Psoas muscle (tissue), 7 donors: ENCODE measurements at regions not wholly inside any gene's neighbourhood (a gene's known extent, or its start where the extent isn't known, plus 50 kb on each side); places are given as distances from the start of the nearest gene placed in this dataset.

ENCODE experiments used
- ATAC-seq, 4 donors: fragments of 200-7000 bp; cut with Tn5 transposase; one replicate each; pipeline ENCODE4 v1.9.1; 2020; ENCODE audit warnings: moderate library complexity in 3 of 4, mild to moderate bottlenecking in 2 of 4
- DNase-seq, 2 donors: peaks; one replicate each; pipeline ENCODE4 v3.0.0-alpha.2; 2020
- H3K27ac ChIP-seq: fragments of 200-600 bp; one replicate; pipeline ENCODE4 v1.8.0; 2022
- H3K27me3 ChIP-seq, 3 donors: fragments of 200-600 bp in 1 of 3; one replicate each; pipeline versions ENCODE4 v1.6.1 to v1.8.0; 2013 to 2022; ENCODE audit warnings: low read length in 2 of 3, mild to moderate bottlenecking in 2 of 3, moderate library complexity in 1 of 3; ENCODE audit not compliant: insufficient read depth in 3 of 3
- H3K36me3 ChIP-seq, 2 donors: fragments of 200-600 bp in 1 of 2; one replicate each; pipeline versions ENCODE4 v1.6.1 to v1.8.0; 2013 to 2022; ENCODE audit warnings: low read depth in 1 of 2, mild to moderate bottlenecking in 1 of 2, moderate library complexity in 1 of 2; ENCODE audit not compliant: insufficient read depth in 1 of 2
- H3K4me1 ChIP-seq: fragments of 200-600 bp; one replicate; pipeline ENCODE4 v1.8.0; 2022
- H3K4me3 ChIP-seq: fragments of 200-600 bp; one replicate; pipeline ENCODE4 v1.8.0; 2022; ENCODE audit warnings: mild to moderate bottlenecking
- H3K9me3 ChIP-seq: fragments of 200-600 bp; one replicate; pipeline ENCODE4 v1.8.0; 2022
- WGBS, 3 donors: extraction: QIAGEN DNeasy Blood & Tissue Kit; methylation state at CpG; one replicate each; pipeline versions ENCODE4 v1.1.6 to v1.1.7; 2013; 5-methylcytosine and 5-hydroxymethylcytosine counted together
- intact Hi-C, 2 donors: fragments of 100-400 bp; cut with DNase I; formaldehyde crosslinking; loops; one replicate each; pipeline versions ENCODE4 v1.11.0 to v1.14.2; 2022
- TF ChIP-seq, protein P1 (sequence below): fragments of 200-600 bp; IDR thresholded peaks from one replicate; pipeline ENCODE4 v1.8.0; 2022; ENCODE audit warnings: antibody characterized with exemption
- donor health status: healthy with polysubstance abuse.
- donor health status: DM: no; HTN: no; CAD: no; lungs with moderate emphysema.
- donor health status: Bipolar disorder and iron deficiency.
- donor health status: healthy.
- donor health status: DM: yes; HTN: yes; CAD: no.
- donor health status: DM: no; HTN: no; CAD: no.
- donor health status: DM: yes; HTN: yes; CAD: no.

DNA sequence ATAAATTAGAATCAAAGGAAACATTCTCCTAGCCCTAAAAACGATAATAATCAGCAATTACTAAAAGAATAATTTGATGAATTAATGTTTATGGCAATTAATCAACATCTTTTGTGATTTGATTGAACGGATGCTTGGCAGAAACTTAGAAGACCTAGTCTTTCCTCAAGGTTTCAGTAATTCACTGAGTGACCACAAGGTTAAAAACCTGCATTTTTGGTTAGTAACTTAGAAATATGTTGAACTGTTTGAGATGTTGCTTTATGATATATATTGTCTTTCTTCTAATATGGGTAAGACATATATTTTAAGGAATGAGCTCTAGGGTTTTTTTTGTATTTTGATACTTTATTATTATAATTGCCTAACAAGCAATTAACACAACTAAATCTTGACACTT lies 793.0 kb upstream of the NDST4 start:
- DNase-seq, result no peak
- Histone ChIP-seq H3K4me3 (no peak overlapping the region), H3K36me3 (no peaks in the 10 kb centered on the region), H3K9me3 (no peaks in the 10 kb centered on the region), H3K4me1 (no peaks in the 10 kb centered on the region), H3K27me3 (no peaks in the 10 kb centered on the region), H3K27ac (no peak overlapping the region)
- TF ChIP-seq, protein P1, sequence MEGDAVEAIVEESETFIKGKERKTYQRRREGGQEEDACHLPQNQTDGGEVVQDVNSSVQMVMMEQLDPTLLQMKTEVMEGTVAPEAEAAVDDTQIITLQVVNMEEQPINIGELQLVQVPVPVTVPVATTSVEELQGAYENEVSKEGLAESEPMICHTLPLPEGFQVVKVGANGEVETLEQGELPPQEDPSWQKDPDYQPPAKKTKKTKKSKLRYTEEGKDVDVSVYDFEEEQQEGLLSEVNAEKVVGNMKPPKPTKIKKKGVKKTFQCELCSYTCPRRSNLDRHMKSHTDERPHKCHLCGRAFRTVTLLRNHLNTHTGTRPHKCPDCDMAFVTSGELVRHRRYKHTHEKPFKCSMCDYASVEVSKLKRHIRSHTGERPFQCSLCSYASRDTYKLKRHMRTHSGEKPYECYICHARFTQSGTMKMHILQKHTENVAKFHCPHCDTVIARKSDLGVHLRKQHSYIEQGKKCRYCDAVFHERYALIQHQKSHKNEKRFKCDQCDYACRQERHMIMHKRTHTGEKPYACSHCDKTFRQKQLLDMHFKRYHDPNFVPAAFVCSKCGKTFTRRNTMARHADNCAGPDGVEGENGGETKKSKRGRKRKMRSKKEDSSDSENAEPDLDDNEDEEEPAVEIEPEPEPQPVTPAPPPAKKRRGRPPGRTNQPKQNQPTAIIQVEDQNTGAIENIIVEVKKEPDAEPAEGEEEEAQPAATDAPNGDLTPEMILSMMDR, result no peak
- 51 to 55% (median 54%) methylated on average over 2 of the region's 2 CpGs for WGBS, 3 donors
- no peak for ATAC-seq
- intact Hi-C loops, result no loop called here

DNA sequence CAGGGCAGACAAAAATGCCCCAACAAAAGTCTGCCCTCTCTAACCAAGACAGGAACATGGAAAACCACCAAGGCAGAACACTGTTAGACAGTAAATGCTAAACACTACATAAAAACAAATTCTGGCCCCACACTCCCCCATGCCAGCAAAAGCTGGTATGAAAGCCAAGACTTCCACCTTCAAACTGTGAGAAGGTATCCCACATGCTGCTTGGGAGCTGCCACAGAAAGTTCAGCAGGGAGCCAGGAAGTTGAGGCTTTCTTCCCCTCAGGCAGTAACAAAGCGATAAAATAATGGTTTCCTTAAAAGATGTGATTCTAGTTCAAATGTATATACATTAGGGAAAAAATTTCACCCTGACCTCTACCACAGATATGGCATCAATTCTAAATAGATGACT lies 770.4 kb upstream of the NDST4 start:
- WGBS, 3 donors, result 88 to 97% (median 88%) methylated on average over 1 of the region's 1 CpG
- no peaks in the 10 kb centered on the region for H3K27me3 ChIP-seq
- intact Hi-C loops, result no loop called here
- H3K27ac ChIP-seq, result no peak overlapping the region
- no peaks in the 10 kb centered on the region for H3K4me1 ChIP-seq
- ATAC-seq (no peak), DNase-seq (no peak)
- H3K4me3 ChIP-seq, result no peak overlapping the region
- H3K9me3 ChIP-seq, result no peaks in the 10 kb centered on the region
- TF ChIP-seq, protein P1, result no peak
- H3K36me3 ChIP-seq, result no peaks in the 10 kb centered on the region

GRCh38 chr4:115883231-115883630 lies 769.8 kb upstream of the NDST4 start:
- Histone ChIP-seq H3K9me3 (no peaks in the 10 kb centered on the region), H3K27me3 (no peaks in the 10 kb centered on the region), H3K4me3 (no peak overlapping the region), H3K36me3 (no peaks in the 10 kb centered on the region), H3K27ac (no peak overlapping the region), H3K4me1 (no peaks in the 10 kb centered on the region)
- ATAC-seq (no peak), DNase-seq (no peak)
- WGBS, 3 donors, result 19 to 22% (median 22%) methylated on average over 1 of the region's 1 CpG
- intact Hi-C loops, result no loop called here
- TF ChIP-seq, protein P1, result no peak

- ATAC-seq (no peak), DNase-seq (no peak)
- Histone ChIP-seq H3K4me1 (no peaks in the 10 kb centered on the region), H3K9me3 (no peaks in the 10 kb centered on the region), H3K36me3 (no peaks in the 10 kb centered on the region), H3K4me3 (no peak overlapping the region), H3K27ac (no peak overlapping the region), H3K27me3 (no peaks in the 10 kb centered on the region)
- intact Hi-C loops, result no loop called here
- WGBS, 3 donors, result 94 to 95% (median 94%) methylated on average over 2 of the region's 2 CpGs
- TF ChIP-seq, protein P1, result no peak
Measured at GRCh38 chr4:115873048-115873447, 759.6 kb upstream of the NDST4 start.

- Histone ChIP-seq H3K9me3 (no peaks in the 10 kb centered on the region), H3K4me3 (no peak overlapping the region), H3K36me3 (no peaks in the 10 kb centered on the region), H3K27ac (no peak overlapping the region), H3K4me1 (no peaks in the 10 kb centered on the region), H3K27me3 (no peaks in the 10 kb centered on the region)
- TF ChIP-seq, protein P1, result no peak
- intact Hi-C loops, result no loop called here
- DNase-seq, result no peak
- no peak for ATAC-seq
Measured at GRCh38 chr4:115871596-115871995, 758.2 kb upstream of the NDST4 start.
